BJ (cell line): ENCODE measurements at regions not wholly inside any gene's neighbourhood (a gene's known extent, or its start where the extent isn't known, plus 50 kb on each side); places are given as distances from the start of the nearest gene placed in this dataset.

Source experiments
- CTCF ChIA-PET: fragments of 350-600 bp; formaldehyde crosslinking; extraction: SDS; loops from one replicate; lab custom pipeline; 2021; ENCODE audit warnings: antibody characterized with exemption, inconsistent platforms; lab: Yijun Ruan, JAX
- POLR2A ChIA-PET: fragments of 300-600 bp; sonication (Branson Sonifier 250); formaldehyde crosslinking; extraction: SDS; loops from one replicate; lab custom pipeline; 2021; ENCODE audit warnings: antibody characterized with exemption; lab: Charles Lee
- DNase-seq: peaks from one replicate; pipeline ENCODE4 v3.0.0-alpha.2; 2011; ENCODE audit warnings: low read depth
- H3K27me3 ChIP-seq: 2 replicates; pipeline ENCODE4 v1.6.0; 2011; ENCODE audit warnings: low read length; ENCODE audit not compliant: control insufficient read depth, insufficient read depth
- H3K36me3 ChIP-seq: 2 replicates; pipeline ENCODE4 v1.5.1; 2011; ENCODE audit warnings: low read length; ENCODE audit not compliant: control insufficient read depth, insufficient read depth
- H3K4me3 ChIP-seq: 2 replicates; pipeline ENCODE4 v1.5.1; 2011; ENCODE audit warnings: low read depth, mild to moderate bottlenecking, control low read depth, low read length
- CTCF ChIP-seq: IDR thresholded peaks from 2 replicates; pipeline ENCODE4 v1.5.1; 2011; ENCODE audit warnings: low read depth, mild to moderate bottlenecking, control low read depth, inconsistent platforms, low read length, moderate library complexity; ENCODE audit not compliant: insufficient read depth

GRCh38 chr5:74951865-74952264, 85.7 kb upstream of the FAM169A start:
- TF ChIP-seq CTCF: no peak
- no peaks in the 10 kb centered on the region for H3K36me3 ChIP-seq
- no peak overlapping the region for H3K4me3 ChIP-seq
- POLR2A ChIA-PET: no interaction called here
- DNase-seq: no peak
- CTCF ChIA-PET: interaction anchor here (0.6 to 2.8 kb wide), 4 partner anchors 8 to 98 kb away, joined by 3 to 16 read pairs (median 4); no protein-coding TSS in a partner anchor
- no peaks in the 10 kb centered on the region for H3K27me3 ChIP-seq

GRCh38 chr5:74950836-74951515, 84.8 kb upstream of the FAM169A start:
- no peak for TF ChIP-seq CTCF
- DNase-seq: no peak
- ChIA-PET CTCF (interaction anchor here (0.6 to 2.8 kb wide), 4 partner anchors 9 to 99 kb away, joined by 3 to 16 read pairs (median 4); no protein-coding TSS in a partner anchor), POLR2A (interaction anchor here (0.6 kb wide), 1 partner anchor 9 kb away, joined by 3 read pairs; no protein-coding TSS in a partner anchor)
- Histone ChIP-seq H3K4me3 (no peak overlapping the region), H3K27me3 (no peaks in the 10 kb centered on the region), H3K36me3 (no peaks in the 10 kb centered on the region)

DNA sequence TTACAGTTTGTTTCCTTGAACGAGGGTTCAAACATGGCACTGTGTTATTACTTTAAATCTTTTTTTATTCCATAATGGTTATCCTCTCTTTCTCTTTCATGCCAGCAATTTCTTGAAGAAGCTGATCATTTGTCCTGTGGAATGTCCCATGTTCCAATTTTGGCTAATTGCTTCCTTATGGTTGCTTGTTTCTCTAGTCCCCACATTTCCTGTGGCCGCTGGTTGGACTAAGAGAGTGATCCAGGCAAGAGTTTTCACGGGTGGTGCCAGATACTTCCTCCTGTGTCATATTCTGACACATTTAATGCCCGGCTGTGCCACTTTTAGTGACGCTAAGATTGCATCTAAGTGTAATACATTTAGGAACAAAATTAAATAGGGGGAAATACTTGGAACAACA, 83.8 kb upstream of the FAM169A start:
- TF ChIP-seq CTCF: no peak
- no peak for DNase-seq
- ChIA-PET POLR2A (no interaction called here), CTCF (interaction anchor here (1.1 to 3.4 kb wide), 2 partner anchors 15 to 104 kb away, joined by 3 to 16 read pairs; no protein-coding TSS in a partner anchor)
- Histone ChIP-seq H3K4me3 (no peak overlapping the region), H3K27me3 (no peaks in the 10 kb centered on the region), H3K36me3 (no peaks in the 10 kb centered on the region)

DNA sequence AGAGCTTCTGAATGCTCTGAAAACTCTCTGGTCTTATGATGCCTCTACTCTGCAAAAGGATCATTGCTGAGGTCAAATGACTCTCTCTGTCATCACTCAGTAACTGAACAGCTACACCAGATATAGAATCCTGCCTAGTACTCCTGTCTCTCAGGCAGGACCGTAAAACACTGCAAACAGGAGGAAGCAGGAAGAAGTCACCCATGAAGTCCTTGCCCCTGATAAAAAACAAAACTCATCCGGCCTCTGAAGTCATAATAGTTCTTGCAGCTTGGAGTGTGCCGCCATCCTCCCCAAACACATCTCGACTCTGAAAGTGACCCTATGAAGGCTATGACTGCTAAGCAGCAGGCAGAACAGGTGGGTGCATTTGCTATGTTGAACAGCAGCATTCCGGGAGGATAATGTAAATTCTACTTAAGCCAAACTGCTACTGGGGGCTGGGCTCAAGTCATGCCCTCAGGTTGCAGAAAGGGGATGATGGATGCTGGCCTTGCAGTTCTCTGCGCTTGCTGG, 81.9 kb upstream of the FAM169A start:
- DNase-seq: no peak
- ChIA-PET CTCF (interaction anchor here (1.1 to 3.4 kb wide), 3 partner anchors 14 to 106 kb away, joined by 3 to 16 read pairs (median 9); no protein-coding TSS in a partner anchor), POLR2A (no interaction called here)
- Histone ChIP-seq H3K4me3 (no peak overlapping the region), H3K27me3 (no peaks in the 10 kb centered on the region), H3K36me3 (no peaks in the 10 kb centered on the region)
- no peak for TF ChIP-seq CTCF

- Histone ChIP-seq H3K36me3 (no peaks in the 10 kb centered on the region), H3K4me3 (no peak overlapping the region), H3K27me3 (no peaks in the 10 kb centered on the region)
- CTCF ChIA-PET: interaction anchor here (2.6 to 3.4 kb wide), 2 partner anchors 11 to 12 kb away, joined by 11 to 16 read pairs; no protein-coding TSS in a partner anchor
- POLR2A ChIA-PET: no interaction called here
- TF ChIP-seq CTCF: no peak
- DNase-seq: no peak
Observed at GRCh38 chr5:74946471-74946870, 80.3 kb upstream of the FAM169A start.
